KMS-11 (cell line): ENCODE measurements at regions not wholly inside any gene's neighbourhood (a gene's known extent, or its start where the extent isn't known, plus 50 kb on each side); places are given as distances from the start of the nearest gene placed in this dataset.

Source experiments
- H2AFZ ChIP-seq: fragments of 200-600 bp; sonication (generic); 2 replicates; pipeline ENCODE4 v1.6.1; 2016; ENCODE audit warnings: antibody characterized with exemption, mixed run types, low read depth
- H3K27ac ChIP-seq: fragments of 200-600 bp; sonication (generic); 2 replicates; pipeline ENCODE4 v1.6.1; 2016; ENCODE audit warnings: mild to moderate bottlenecking, mixed run types
- H3K27me3 ChIP-seq: fragments of 200-600 bp; sonication (generic); 2 replicates; pipeline ENCODE4 v1.6.1; 2017; ENCODE audit warnings: mild to moderate bottlenecking, low read depth, mixed run types, moderate library complexity; ENCODE audit not compliant: insufficient read depth
- H3K36me3 ChIP-seq: fragments of 200-600 bp; sonication (generic); 2 replicates; pipeline ENCODE4 v1.6.1; 2017; ENCODE audit warnings: mild to moderate bottlenecking, mixed run types; ENCODE audit not compliant: insufficient read depth
- H3K4me1 ChIP-seq: fragments of 200-600 bp; sonication (generic); 2 replicates; pipeline ENCODE4 v1.6.1; 2016; ENCODE audit warnings: mild to moderate bottlenecking, low read depth, mixed run types; ENCODE audit not compliant: poor library complexity, severe bottlenecking
- H3K4me2 ChIP-seq: fragments of 200-600 bp; sonication (generic); 2 replicates; pipeline ENCODE4 v1.7.0; 2016; ENCODE audit warnings: mild to moderate bottlenecking, mixed run types
- H3K4me3 ChIP-seq: fragments of 200-600 bp; sonication (generic); IDR thresholded peaks from 2 replicates; pipeline ENCODE4 v1.6.1; 2017; ENCODE audit warnings: low read depth, low read length, mixed read lengths; ENCODE audit not compliant: insufficient read depth
- H3K79me2 ChIP-seq: fragments of 200-600 bp; sonication (generic); 2 replicates; pipeline ENCODE4 v1.6.1; 2016; ENCODE audit warnings: low read depth, mixed run types; ENCODE audit not compliant: insufficient read depth
- H3K9ac ChIP-seq: fragments of 200-600 bp; sonication (generic); 2 replicates; pipeline ENCODE4 v1.6.1; 2016; ENCODE audit warnings: mild to moderate bottlenecking, mixed run types
- H4K20me1 ChIP-seq: fragments of 200-600 bp; sonication (generic); 2 replicates; pipeline ENCODE4 v1.6.1; 2016; ENCODE audit warnings: mild to moderate bottlenecking, mixed run types; ENCODE audit not compliant: insufficient read depth
- CTCF ChIP-seq: fragments of 200-600 bp; sonication (generic); conservative IDR thresholded peaks from 2 replicates; pipeline ENCODE4 v1.6.1; 2017; ENCODE audit warnings: low read depth, mild to moderate bottlenecking, antibody characterized with exemption, low read length, moderate library complexity, mixed read lengths

DNA sequence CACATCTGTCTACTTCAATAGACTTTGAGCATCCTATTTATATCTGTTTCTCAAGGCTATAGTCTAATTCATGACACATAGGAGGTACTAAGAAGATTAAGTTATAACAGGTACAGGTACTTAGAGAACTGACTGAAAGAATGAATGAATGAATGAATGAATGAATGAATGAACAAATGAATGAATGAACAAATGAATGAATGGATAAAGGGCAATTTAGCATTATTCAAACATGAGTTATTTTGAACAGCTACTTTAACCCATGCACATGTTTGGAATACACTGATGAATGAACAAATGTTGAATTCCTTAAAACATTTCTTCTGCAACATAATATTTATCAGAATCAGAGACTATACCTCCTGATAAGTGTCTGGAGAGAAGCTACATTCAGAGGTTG is 1165.6 kb upstream of the CDH8 start:
- Histone ChIP-seq H3K27ac (no peak overlapping the region), H3K4me3 (no peak overlapping the region), H3K4me2 (no peak overlapping the region), H3K27me3 (no peaks in the 10 kb centered on the region), H2AFZ (no peak overlapping the region), H3K36me3 (no peaks in the 10 kb centered on the region), H4K20me1 (no peaks in the 10 kb centered on the region), H3K9ac (no peak overlapping the region), H3K79me2 (no peaks in the 10 kb centered on the region), H3K4me1 (no peaks in the 10 kb centered on the region)
- TF ChIP-seq CTCF = no peak

DNA sequence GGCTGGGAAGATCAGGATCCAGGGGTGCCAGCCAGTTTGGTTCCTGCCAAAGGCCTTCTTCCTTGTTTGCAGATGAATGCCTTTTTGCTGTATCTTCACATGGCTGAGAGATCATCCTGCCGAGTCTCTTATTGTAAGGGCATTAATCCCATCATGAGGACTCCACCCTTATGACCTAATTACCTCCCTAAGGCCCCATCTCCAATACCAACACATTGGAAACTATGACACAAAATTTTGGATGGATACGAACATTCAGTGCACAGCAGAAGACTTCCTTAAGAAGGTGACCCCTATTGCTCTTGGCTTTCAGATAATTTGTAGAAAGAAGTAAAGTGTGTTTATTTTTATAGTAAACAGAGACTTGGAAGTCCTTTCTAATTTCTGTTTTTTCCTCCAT is 1164.7 kb upstream of the CDH8 start:
- H4K20me1 ChIP-seq = no peaks in the 10 kb centered on the region
- no peaks in the 10 kb centered on the region for H3K36me3 ChIP-seq
- no peak overlapping the region for H3K27ac ChIP-seq
- H3K4me2 ChIP-seq = no peak overlapping the region
- no peaks in the 10 kb centered on the region for H3K4me1 ChIP-seq
- H3K27me3 ChIP-seq = no peaks in the 10 kb centered on the region
- no peak overlapping the region for H2AFZ ChIP-seq
- no peak overlapping the region for H3K4me3 ChIP-seq
- no peak for TF ChIP-seq CTCF
- H3K79me2 ChIP-seq = no peaks in the 10 kb centered on the region
- H3K9ac ChIP-seq = no peak overlapping the region

DNA sequence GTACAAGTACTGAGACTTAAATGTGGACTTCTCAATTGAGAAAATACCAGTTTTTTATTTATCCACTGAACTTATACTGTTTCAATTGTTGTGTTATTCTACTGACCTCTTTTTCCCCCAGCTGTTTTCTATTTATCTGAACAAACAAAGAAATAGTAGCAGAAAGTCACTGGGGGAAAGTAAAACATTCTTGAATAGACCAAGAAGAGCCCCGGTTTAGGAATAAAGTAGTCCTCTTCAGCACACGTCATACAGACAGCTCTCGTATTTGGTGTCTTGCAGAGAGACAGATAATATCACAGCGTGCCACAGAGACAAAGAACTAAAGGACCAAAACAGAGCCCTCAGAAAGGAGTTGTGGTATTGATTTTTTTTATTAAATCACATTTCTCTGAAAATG is 1159.1 kb upstream of the CDH8 start:
- no peak overlapping the region for H2AFZ ChIP-seq
- no peaks in the 10 kb centered on the region for H3K79me2 ChIP-seq
- no peak for TF ChIP-seq CTCF
- no peaks in the 10 kb centered on the region for H3K27me3 ChIP-seq
- H3K36me3 ChIP-seq = no peaks in the 10 kb centered on the region
- H3K4me1 ChIP-seq = no peaks in the 10 kb centered on the region
- H3K9ac ChIP-seq = no peak overlapping the region
- H4K20me1 ChIP-seq = no peaks in the 10 kb centered on the region
- no peak overlapping the region for H3K4me3 ChIP-seq
- H3K4me2 ChIP-seq = no peak overlapping the region
- H3K27ac ChIP-seq = no peak overlapping the region

- no peaks in the 10 kb centered on the region for H3K36me3 ChIP-seq
- H2AFZ ChIP-seq = no peak overlapping the region
- no peak overlapping the region for H3K4me2 ChIP-seq
- no peak for TF ChIP-seq CTCF
- H3K9ac ChIP-seq = no peak overlapping the region
- no peak overlapping the region for H3K4me3 ChIP-seq
- H3K4me1 ChIP-seq = no peaks in the 10 kb centered on the region
- no peaks in the 10 kb centered on the region for H4K20me1 ChIP-seq
- no peaks in the 10 kb centered on the region for H3K27me3 ChIP-seq
- H3K79me2 ChIP-seq = no peaks in the 10 kb centered on the region
- no peak overlapping the region for H3K27ac ChIP-seq
These were observed 1156.7 kb upstream of the CDH8 start for GRCh38 chr16:63192980-63193379.
